MM.1S (cell line): ENCODE measurements at regions not wholly inside any gene's neighbourhood (a gene's known extent, or its start where the extent isn't known, plus 50 kb on each side); places are given as distances from the start of the nearest gene placed in this dataset.

Experiments
- EZH2 ChIP-seq: fragments of 300-600 bp; sonication (generic); optimal IDR thresholded peaks from 2 replicates; pipeline ENCODE3; 2017; ENCODE audit warnings: low read depth, mild to moderate bottlenecking, antibody characterized with exemption, low read length, mixed read lengths
- EZH2phosphoT487 ChIP-seq: fragments of 300-600 bp; sonication (generic); IDR thresholded peaks from 2 replicates; pipeline ENCODE4 v1.6.1; 2018; ENCODE audit warnings: antibody characterized with exemption, low read length
- TF ChIP-seq, protein P1 (sequence below): fragments of 300-600 bp; sonication (generic); IDR thresholded peaks from 2 replicates; pipeline ENCODE4 v1.5.1; 2016; ENCODE audit warnings: antibody characterized with exemption, low read length, mixed read lengths

GRCh38 chr3:16739541-16740105 is 134.4 kb upstream of the DAZL start:
- TF ChIP-seq, protein P1, sequence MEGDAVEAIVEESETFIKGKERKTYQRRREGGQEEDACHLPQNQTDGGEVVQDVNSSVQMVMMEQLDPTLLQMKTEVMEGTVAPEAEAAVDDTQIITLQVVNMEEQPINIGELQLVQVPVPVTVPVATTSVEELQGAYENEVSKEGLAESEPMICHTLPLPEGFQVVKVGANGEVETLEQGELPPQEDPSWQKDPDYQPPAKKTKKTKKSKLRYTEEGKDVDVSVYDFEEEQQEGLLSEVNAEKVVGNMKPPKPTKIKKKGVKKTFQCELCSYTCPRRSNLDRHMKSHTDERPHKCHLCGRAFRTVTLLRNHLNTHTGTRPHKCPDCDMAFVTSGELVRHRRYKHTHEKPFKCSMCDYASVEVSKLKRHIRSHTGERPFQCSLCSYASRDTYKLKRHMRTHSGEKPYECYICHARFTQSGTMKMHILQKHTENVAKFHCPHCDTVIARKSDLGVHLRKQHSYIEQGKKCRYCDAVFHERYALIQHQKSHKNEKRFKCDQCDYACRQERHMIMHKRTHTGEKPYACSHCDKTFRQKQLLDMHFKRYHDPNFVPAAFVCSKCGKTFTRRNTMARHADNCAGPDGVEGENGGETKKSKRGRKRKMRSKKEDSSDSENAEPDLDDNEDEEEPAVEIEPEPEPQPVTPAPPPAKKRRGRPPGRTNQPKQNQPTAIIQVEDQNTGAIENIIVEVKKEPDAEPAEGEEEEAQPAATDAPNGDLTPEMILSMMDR, result no peak
- TF ChIP-seq EZH2phosphoT487 (no peak), EZH2 (no peak)
